GM23338 (cell line): ENCODE measurements at regions not wholly inside any gene's neighbourhood (a gene's known extent, or its start where the extent isn't known, plus 50 kb on each side); places are given as distances from the start of the nearest gene placed in this dataset.

ENCODE experiments used
- ATAC-seq: fragments of 200-7000 bp; cut with Tn5 transposase; 3 replicates; pipeline ENCODE4 v1.9.1; 2020
- DNase-seq: peaks from one replicate; pipeline ENCODE4 v3.0.0-alpha.2; 2015; ENCODE audit warnings: low spot score
- H2AFZ ChIP-seq: fragments of 200-600 bp; sonication (generic); 2 replicates; pipeline ENCODE4 v1.8.0; 2016; ENCODE audit warnings: antibody characterized with exemption, mild to moderate bottlenecking, moderate library complexity
- H3F3A ChIP-seq: fragments of 200-600 bp; sonication (generic); replicated peaks from 2 replicates; pipeline ENCODE4 v1.8.0; 2017; ENCODE audit warnings: antibody characterized with exemption, mixed run types, low read depth
- H3K27ac ChIP-seq: fragments of 200-600 bp; sonication (generic); 2 replicates; pipeline ENCODE4 v1.6.1; 2016; ENCODE audit warnings: low read depth
- H3K27me3 ChIP-seq: fragments of 200-600 bp; sonication (generic); 2 replicates; pipeline ENCODE4 v1.8.0; 2016; ENCODE audit warnings: mild to moderate bottlenecking, mixed run types, moderate library complexity; ENCODE audit not compliant: insufficient read depth
- H3K36me3 ChIP-seq: fragments of 200-600 bp; sonication (generic); 2 replicates; pipeline ENCODE4 v1.8.0; 2016; ENCODE audit warnings: mild to moderate bottlenecking; ENCODE audit not compliant: insufficient read depth
- H3K4me1 ChIP-seq: fragments of 200-600 bp; sonication (generic); 2 replicates; pipeline ENCODE4 v1.8.0; 2016; ENCODE audit warnings: mild to moderate bottlenecking, moderate library complexity; ENCODE audit not compliant: insufficient read depth
- H3K4me2 ChIP-seq: fragments of 200-600 bp; sonication (generic); 2 replicates; pipeline ENCODE4 v1.7.1; 2017; ENCODE audit warnings: mixed run types
- H3K4me3 ChIP-seq: fragments of 200-600 bp; sonication (generic); 2 replicates; pipeline ENCODE4 v1.6.1; 2016; ENCODE audit warnings: mixed run types
- H3K79me2 ChIP-seq: fragments of 200-600 bp; sonication (generic); replicated peaks from 2 replicates; pipeline ENCODE4 v1.8.0; 2017; ENCODE audit warnings: mild to moderate bottlenecking; ENCODE audit not compliant: insufficient read depth
- H3K9me2 ChIP-seq: fragments of 200-600 bp; sonication (generic); 2 replicates; pipeline ENCODE4 v1.8.0; 2017; ENCODE audit not compliant: insufficient read depth
- H4K20me1 ChIP-seq: fragments of 200-600 bp; sonication (generic); replicated peaks from 2 replicates; pipeline ENCODE4 v1.8.0; 2017; ENCODE audit warnings: mild to moderate bottlenecking; ENCODE audit not compliant: insufficient read depth
- H3K27ac Mint-ChIP-seq: 2 replicates; pipeline ENCODE4 v1.8.0; 2020; ENCODE audit warnings: inconsistent platforms, mild to moderate bottlenecking, moderate library complexity, mixed read lengths
- H3K27me3 Mint-ChIP-seq: 3 replicates; pipeline ENCODE4 v1.8.0; 2022; ENCODE audit warnings: low read depth, mild to moderate bottlenecking, moderate library complexity, mixed read lengths, inconsistent platforms; ENCODE audit not compliant: insufficient read depth, poor library complexity
- H3K36me3 Mint-ChIP-seq: 3 replicates; pipeline ENCODE4 v1.8.0; 2021; ENCODE audit warnings: low read depth, mild to moderate bottlenecking, inconsistent platforms, moderate library complexity, mixed read lengths
- H3K4me1 Mint-ChIP-seq: 3 replicates; pipeline ENCODE4 v1.8.0; 2020; ENCODE audit warnings: mild to moderate bottlenecking, inconsistent platforms, mixed read lengths
- H3K4me3 Mint-ChIP-seq: 3 replicates; pipeline ENCODE4 v1.8.0; 2021; ENCODE audit warnings: moderate library complexity, mild to moderate bottlenecking, inconsistent platforms, mixed read lengths
- H3K9me3 Mint-ChIP-seq: 3 replicates; pipeline ENCODE4 v1.8.0; 2020; ENCODE audit warnings: moderate library complexity, mild to moderate bottlenecking, inconsistent platforms, mixed read lengths
- CREB1 ChIP-seq: fragments of 250-450 bp; sonication (Bioruptor Pico); IDR thresholded peaks from 2 replicates; pipeline ENCODE4 v1.5.0; 2020; ENCODE audit warnings: low read depth, mild to moderate bottlenecking, moderate library complexity
- CTCF ChIP-seq, 2 experiments: fragments of 200-600 bp in 1 of 2; sonication (generic) in 1 of 2; conservative IDR thresholded peaks; 2 replicates each; pipeline versions ENCODE4 v1.5.1 to v1.6.1; 2016 to 2017; ENCODE audit warnings: antibody characterized with exemption in 2 of 2, low read depth in 2 of 2, mild to moderate bottlenecking in 2 of 2, moderate library complexity in 1 of 2
- ETS1 ChIP-seq: IDR thresholded peaks from 2 replicates; pipeline ENCODE4 v1.6.1; 2016; ENCODE audit warnings: antibody characterized with exemption
- EZH2 ChIP-seq: fragments of 200-600 bp; sonication (generic); IDR thresholded peaks from one replicate; pipeline ENCODE4 v1.8.0; 2017; ENCODE audit warnings: antibody characterized with exemption, mild to moderate bottlenecking, low read depth; ENCODE audit not compliant: unreplicated experiment
- EZH2phosphoT487 ChIP-seq: fragments of 200-600 bp; sonication (generic); IDR thresholded peaks from one replicate; pipeline ENCODE4 v1.8.1; 2018; ENCODE audit warnings: antibody characterized with exemption; ENCODE audit not compliant: unreplicated experiment
- JUNB ChIP-seq: IDR thresholded peaks from one replicate; pipeline ENCODE4 v1.6.1; 2016; ENCODE audit warnings: antibody characterized with exemption; ENCODE audit not compliant: unreplicated experiment
- NANOG ChIP-seq: IDR thresholded peaks from 2 replicates; pipeline ENCODE4 v1.6.1; 2016; ENCODE audit warnings: antibody characterized with exemption, borderline replicate concordance
- POLR2AphosphoS5 ChIP-seq: IDR thresholded peaks from 2 replicates; pipeline ENCODE4 v1.6.1; 2016; ENCODE audit warnings: antibody characterized with exemption, low read depth
- REST ChIP-seq: IDR thresholded peaks from one replicate; pipeline ENCODE4 v1.6.1; 2018; ENCODE audit warnings: antibody characterized with exemption; ENCODE audit not compliant: unreplicated experiment
- STAT1 ChIP-seq: IDR thresholded peaks from one replicate; pipeline ENCODE4 v1.6.1; 2016; ENCODE audit warnings: antibody characterized with exemption; ENCODE audit not compliant: unreplicated experiment
- ZNF114 ChIP-seq: fragments of 250-450 bp; sonication (Bioruptor Pico); IDR thresholded peaks from 2 replicates; pipeline ENCODE4 v1.5.0; 2020; ENCODE audit warnings: mild to moderate bottlenecking, moderate library complexity
- ZNF331 ChIP-seq: fragments of 250-450 bp; sonication (Bioruptor Pico); IDR thresholded peaks from 2 replicates; pipeline ENCODE4 v1.5.0; 2020; ENCODE audit warnings: low read depth, mild to moderate bottlenecking, moderate library complexity
- ZNF462 ChIP-seq: fragments of 250-450 bp; sonication (Bioruptor Pico); IDR thresholded peaks from 2 replicates; pipeline ENCODE4 v1.5.0; 2020; ENCODE audit warnings: mild to moderate bottlenecking, moderate library complexity

GRCh38 chr3:154898916-154899315 lies 181.2 kb upstream of the MME start:
- Histone ChIP-seq H3K27me3 (no peaks in the 10 kb centered on the region), H3K4me3 (no peak overlapping the region), H3K27ac (no peak overlapping the region), H3K36me3 (no peaks in the 10 kb centered on the region), H3K9me2 (no peaks in the 10 kb centered on the region), H3K4me2 (no peak overlapping the region), H2AFZ (no peak overlapping the region), H3F3A (no peaks in the 10 kb centered on the region), H3K4me1 (no peaks in the 10 kb centered on the region), H4K20me1 (no peaks in the 10 kb centered on the region), H3K79me2 (no peaks in the 10 kb centered on the region)
- Mint-ChIP-seq H3K36me3 (no peaks in the 10 kb centered on the region), H3K27ac (no peak overlapping the region), H3K4me1 (no peaks in the 10 kb centered on the region), H3K4me3 (no peak overlapping the region), H3K9me3 (no peaks in the 10 kb centered on the region; the same call in 2 of the 3 replicates), H3K27me3 (no peaks in the 10 kb centered on the region)
- DNase-seq: no peak
- ATAC-seq: no peak
- TF ChIP-seq POLR2AphosphoS5 (no peak), NANOG (no peak), ZNF331 (CRISPR knock-in tag) (no peak), CTCF (conservative IDR thresholded peaks at IDR 0.05; ENCODE audit: low read depth in 2 of 2) (no peak), EZH2phosphoT487 (no peak), REST (no peak), CREB1 (CRISPR knock-in tag) (no peak), JUNB (no peak), ZNF462 (no peak), EZH2 (no peak), ZNF114 (CRISPR knock-in tag) (no peak), STAT1 (no peak), ETS1 (no peak)
